ENCODE measurements at regions not wholly inside any gene's neighbourhood (a gene's known extent, or its start where the extent isn't known, plus 50 kb on each side); places are given as distances from the start of the nearest gene placed in this dataset.
"Not testable (repeated sequence)": the region's sequence is repeated elsewhere in the genome, so short reads cannot be mapped to it uniquely, and the experiment has no call there.

DNA sequence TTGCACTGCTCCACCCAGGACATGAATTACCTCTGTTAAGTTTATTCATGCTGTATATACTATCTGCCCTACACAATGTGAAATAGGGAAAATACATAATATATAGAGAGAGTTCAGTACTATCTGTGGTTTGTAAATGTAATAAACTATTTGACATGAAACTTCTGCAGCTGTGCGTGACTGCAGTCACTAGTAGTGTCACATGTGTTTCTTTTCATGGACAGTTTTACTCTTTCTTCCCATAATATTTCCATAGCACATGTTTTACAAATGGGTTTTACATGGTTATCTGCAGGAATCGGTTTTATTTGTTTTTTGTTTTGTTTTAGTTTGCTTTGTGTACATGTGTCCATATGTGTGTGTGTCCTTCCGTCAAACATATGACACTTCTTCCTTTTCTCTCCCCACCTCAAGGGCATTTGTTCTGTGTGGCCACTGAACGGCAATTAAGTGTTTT is 1644.1 kb upstream of the FLRT2 start:
- no peak for DNase-seq

DNA sequence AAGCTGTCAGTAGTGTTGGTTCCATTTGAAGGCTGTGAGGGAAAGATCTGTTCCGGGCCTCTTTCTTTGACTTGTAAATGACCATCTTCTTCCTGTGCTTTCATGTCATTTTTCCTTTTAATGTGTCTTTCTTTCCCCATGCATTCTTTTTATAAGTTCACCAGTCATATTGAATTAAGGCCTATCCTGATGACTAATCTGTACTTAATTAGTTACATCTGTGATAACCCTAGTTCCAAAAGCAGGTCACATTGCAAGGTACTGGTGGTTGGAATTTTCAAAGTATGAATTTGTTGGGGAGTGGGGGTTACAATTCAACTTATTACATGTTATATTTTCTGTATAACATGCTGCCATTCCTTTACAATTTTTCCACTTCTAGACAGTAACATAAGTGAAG is 1642.1 kb upstream of the FLRT2 start:
- DNase-seq, result no peak

DNA sequence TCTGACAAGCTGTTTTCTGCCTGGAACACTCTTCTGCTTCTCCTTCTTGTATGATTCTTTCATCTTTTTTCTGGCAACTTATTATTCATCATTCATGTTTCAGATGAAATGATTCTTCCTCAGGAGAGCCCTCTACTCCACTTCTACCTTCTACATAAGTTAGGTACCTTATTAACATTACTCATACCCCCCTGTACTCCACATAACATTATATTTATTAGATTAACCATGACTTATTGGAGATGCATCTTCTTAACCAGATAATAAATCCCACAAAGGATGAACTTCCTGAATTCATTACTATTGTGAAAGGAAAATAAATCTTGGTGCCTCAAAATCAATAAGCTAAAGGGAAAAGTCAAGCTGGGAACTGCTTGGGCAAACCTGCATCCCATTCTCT is 1636.5 kb upstream of the FLRT2 start:
- no peak for DNase-seq

DNA sequence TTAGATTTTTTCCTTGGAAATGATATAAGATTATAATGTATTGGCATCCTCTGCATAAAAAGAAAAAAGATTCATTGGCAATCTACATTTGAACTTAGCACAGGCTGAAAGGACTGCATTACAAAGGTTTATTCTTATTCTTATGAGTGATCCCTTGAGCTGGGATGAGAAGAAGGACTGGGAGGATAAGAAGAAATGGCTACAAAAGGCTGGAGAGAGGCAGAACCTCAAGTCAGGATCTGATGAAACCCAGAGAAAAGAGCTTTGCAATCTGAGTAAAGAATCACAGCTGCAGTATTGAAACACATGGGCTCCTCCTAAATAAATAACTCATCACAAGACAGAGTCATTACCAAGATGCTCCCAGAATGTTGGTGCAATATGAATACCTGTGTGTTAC is 1635.4 kb upstream of the FLRT2 start:
- no peak for DNase-seq

DNA sequence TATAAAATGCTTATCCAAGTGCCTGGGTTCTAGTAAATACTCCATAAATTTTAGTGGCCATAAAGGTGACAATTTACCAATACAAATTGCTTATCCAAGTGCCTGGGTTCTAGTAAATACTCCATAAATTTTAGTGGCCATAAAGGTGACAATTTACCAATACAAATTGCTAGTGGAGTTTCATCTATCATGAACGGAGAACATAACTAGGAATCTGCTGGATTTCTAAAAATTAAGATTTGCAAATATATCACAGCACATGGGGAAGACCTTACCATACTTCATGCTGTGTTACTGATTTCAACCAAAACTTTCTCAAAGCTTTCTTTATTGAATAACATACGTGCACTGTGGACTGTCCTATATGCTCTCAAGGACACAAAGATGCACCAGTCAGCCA is 1631.4 kb upstream of the FLRT2 start:
- not testable (repeated sequence) for DNase-seq

DNA sequence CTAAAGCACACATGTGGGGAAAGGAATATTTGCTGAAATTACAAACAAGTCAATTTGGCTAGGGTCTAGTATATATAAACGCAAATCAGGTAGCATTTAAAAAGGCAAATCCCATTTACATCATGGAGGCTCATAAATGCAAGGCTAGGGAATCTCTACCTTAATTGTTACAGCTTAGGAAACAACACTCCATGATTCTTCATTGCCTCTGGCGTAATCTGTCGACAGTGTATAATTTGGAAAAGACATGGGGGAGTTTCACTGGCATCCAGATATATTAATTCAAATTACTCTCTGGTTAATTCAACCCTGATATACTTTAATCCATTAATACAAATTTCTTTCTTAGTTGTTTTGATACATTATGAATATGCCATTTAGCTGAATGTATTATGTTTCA is 1630.2 kb upstream of the FLRT2 start:
- DNase-seq, result no peak

DNA sequence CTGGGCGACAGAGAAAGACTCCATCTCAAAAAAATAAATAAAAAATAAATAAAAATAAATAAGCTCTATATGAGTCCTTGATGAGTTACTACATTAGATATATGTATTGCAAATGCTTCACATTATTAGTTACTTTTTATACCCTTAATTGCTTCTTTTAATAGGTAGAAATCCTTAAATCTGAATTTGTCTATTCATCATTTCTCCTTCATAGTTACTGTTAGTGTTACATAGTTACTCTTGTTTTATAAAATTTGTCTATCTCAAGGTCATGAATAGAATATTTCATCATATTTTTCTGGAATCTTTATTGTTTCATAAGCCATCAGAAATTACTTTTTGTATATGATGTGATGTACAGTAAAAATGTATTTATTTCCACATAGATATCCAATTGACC is 1624.8 kb upstream of the FLRT2 start:
- no peak for DNase-seq

DNA sequence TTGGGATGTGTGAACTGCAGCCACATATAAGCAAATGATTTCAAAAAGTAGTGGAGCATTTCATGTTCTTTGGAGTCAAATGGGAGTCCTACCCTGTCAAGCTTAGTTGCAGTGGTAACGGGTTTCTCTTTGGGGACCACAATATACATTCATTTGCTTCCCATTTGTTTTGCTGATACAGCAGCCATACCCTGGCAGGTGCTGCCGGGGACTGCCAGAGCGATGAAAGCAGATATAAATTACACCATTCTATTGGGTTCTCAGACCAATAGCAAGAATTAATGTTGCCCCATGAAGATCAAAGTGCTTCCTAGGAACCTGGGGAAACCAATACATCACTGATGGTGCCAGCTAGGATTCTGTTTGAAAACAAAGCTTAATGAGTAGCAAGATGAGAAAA is 1621.5 kb upstream of the FLRT2 start:
- DNase-seq, result no peak

DNA sequence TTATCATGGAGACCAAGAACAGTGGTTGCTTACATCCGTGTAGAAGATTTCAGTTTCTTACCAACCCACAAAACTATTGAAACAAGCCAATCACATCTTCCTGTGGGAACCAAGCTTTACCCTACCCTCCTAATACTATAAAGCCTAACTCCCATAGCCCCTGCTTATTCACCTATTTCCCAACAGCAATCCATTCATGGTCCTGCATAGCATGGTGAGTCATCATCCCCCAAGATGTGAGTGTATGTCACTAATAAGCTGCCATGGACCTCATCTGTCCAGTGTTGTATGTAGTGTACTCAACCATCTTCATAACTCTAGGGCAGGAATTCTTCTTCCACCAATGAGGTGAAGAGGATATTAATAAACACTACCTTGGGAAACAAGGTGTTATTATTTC is 1620.4 kb upstream of the FLRT2 start:
- DNase-seq, result no peak

DNA sequence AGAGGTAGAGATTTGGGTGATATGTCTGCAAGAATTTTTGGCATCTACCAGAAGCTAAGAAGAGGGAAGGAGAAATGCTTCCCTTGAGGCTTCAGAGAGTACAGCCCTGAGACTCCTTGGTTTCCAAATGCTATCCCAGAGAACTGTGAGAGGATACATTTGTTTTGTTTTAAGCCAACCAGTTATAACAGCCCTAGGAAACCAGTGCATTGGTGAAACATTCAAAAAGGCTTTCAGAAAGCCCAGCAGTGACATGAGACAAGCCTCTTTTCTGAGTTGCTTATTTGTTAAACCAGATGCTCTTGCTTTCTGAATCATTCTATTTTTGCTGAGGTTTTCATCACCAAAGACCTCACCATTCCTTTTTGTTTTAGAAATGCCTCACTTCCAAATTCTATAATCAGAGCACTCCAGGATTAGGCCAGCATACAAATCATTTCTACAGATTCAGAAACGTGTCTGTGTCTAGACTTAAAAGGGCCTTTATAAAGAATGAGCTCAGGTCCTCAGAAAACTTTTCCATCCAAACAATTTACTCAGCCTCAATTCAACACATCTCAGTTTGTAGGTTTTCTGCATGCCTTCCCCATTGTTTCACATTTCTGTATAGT is 1617.8 kb upstream of the FLRT2 start:
- no peak for DNase-seq

DNA sequence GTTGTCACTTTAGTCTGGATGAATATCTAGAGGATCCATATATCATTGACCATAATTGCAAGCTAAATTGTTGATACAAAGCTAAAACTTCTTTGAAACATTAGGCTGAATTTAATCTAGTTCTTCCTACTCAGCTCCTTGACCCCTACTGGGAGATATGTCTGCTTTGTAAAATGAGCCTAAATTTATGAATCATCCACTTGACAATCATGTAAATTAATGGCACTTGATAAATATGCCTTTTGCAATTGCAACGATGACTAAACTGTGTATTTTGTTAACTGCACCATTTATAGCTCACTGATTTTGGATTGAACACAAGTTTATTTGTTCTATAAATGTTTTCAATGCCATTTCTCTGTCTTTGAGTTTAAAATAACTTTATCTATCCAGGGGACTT is 1616.5 kb upstream of the FLRT2 start:
- no peak for DNase-seq

DNA sequence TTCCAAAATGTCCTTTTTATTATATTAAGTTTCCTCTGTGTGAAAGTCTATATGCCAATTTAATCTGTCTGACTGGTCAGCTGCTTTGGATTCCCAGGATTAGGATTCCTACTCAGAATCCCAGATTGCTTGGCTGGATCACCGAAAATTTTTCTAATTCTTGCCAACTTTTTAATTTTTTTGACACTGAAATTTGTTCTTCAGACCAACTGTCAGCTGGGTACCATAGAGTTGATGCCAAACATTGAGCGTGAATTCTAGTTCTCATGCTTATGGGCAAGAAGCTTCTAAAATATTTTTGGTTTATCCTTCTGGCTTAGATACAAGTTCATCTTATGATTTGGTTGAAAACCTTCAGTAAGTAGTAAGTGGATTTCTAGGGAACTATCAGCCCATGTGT is 1611.4 kb upstream of the FLRT2 start:
- no peak for DNase-seq

DNA sequence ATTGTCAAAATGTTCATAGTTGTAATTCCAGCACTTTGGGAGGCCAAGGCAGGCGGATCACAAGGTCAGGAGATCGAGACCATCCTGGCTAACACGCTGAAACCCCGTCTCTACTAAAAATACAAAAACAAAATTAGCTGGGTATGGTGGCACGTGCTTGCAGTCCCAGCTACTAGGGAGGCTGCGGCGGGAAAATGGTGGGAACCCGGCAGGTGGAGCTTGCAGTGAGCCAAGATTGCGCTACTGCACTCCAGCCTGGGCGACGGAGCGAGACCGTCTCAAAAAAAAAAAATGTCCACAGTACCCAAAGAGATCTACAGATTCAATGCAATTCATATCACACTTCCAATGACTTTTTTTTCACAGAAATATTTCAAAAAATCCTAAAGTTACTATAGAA is 1610.3 kb upstream of the FLRT2 start:
- not testable (repeated sequence) for DNase-seq

DNA sequence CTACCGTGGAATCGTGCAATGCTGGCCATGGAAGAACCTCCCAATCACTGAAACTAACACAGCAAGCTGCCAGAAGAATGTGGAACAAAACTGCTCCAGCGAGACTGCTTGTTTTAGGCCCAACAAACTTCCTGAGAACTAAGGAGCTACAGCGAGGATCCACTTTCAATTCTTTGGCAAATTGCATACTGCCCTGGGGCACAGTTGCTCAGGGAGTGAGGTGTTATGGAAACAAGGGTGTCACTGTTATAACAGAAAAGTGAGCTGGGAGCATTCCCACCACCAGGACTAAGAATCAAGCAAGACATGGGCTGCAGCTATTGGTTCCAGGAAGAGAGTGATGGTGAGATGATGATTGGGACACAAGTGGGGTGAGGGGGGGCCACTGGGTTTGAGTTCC is 1606.1 kb upstream of the FLRT2 start:
- DNase-seq, result no peak

DNA sequence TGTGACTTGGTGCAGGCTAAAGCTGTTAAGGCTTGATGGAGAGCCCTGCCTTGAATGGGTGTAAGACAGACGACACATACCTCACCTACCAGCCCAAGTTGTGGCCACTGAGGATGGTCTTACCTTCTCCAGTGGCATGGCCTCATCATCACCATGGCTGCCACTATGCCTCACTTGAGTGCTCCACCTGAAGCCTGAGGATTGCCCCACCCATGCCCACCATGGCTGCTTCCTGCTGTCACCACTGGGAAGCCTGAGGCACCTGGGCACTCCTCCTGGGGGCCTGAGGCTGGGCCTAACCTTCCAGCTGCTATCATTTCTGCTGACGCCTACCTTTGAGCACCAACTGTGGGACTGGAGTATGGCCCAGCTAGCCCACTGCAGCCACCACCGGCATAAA is 1605.7 kb upstream of the FLRT2 start:
- DNase-seq, result no peak

DNA sequence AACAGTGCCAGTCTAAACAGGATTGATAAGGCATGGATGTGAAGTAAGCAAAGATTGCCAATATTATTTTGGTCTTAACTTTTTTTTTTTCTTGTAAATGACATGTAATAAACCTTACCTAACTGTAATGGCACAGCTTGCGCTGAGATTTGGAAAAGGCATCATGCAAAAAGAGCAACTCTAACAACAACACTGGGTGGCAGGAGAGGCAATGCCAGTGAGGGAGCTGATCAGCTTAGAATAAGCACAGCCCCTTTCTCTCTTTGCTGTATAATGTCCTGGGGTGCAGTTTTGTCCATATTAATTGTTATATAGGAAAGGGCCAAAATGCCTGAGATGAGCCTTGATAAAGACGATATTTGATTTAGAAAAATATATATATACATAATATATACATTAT is 1589.7 kb upstream of the FLRT2 start:
- DNase-seq, result peak in 1 of 2 experiments; percentile 3

DNA sequence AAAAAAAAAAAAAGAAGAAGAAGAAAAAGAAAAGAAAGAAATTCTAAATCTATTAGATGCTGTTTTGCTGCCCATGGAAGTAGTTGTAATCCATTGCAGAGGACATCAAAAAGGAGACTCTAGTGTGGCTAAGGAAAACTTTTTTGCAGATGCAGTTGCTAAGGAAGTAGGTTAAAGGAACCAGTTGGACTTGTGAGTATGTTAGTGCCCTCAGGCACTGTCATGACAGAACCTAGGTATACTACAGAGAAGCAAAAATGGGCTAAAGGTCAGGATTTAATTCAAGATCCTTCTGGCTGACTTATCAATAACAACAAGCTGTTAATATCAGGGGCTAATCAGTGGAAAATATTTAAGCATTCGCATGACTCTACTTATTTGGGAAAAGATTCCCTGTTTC is 1571.6 kb upstream of the FLRT2 start:
- DNase-seq, result no peak

DNA sequence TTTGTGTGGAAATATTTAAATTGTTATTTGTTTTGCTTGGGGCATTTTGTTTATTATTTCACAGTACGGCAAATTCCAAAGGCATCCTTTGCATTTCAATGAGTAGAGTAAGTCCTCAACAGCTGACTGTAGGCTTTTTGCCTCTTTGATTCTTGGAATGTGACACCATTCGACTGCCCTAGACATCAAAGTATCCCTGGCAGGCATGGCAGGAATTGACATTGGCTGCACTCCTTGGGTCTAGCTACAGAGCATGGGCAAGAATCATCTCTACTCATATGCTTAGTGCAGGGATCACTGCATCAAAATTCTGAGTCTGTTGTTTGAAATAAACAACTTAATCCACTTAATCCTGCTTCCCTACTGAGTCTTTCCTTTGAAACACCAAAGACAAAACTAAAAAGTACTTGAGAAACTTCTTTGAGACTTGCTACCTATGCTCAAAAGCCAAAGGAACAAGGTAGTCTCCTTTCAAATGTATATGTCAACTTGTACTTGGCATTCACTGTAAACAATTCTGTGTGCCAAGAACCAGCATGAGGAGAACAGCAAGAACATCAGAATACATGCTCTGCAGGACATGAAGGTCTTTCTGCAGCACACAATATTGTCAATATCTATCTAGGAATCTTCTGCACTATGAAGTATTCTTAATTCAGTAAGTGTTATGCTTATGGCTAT is 1569.0 kb upstream of the FLRT2 start:
- DNase-seq, result no peak

DNA sequence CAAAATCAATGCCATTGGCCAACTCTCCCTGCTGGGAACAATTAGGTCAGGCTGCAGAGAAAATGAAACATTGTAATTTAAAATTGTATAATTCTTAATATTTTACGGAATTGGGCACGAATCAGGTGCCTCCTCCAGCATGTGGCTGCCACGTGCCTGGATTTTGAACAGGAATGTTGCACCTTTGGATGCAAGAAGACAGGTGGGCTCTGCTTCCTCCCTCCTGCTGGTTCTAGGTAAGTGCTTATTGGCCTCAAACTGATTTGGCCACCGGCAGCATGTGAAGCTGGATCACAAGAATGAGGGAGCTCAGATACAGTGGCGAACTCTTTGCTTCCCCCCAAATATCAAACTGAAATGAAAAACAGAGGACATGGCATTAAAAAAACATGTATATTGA is 1559.9 kb upstream of the FLRT2 start:
- DNase-seq, result no peak

DNA sequence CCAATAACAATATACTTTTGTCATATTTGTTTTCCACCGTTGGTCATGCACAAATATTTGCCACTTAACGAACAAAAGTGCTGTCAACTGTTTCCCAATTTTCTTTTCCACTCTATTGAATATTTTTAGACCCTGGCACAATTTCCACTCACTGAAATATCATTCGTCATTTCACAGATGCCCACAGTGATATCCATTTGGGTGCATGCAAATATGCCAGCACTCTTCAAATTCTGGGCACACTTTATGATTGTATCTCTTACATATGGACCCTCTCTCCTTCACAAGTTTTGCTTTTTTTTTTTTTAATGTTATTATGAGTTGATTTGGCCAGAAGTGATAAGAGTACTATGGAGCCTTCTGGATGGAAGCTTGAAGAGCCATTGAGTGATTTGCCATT is 1557.3 kb upstream of the FLRT2 start:
- no peak for DNase-seq

DNA sequence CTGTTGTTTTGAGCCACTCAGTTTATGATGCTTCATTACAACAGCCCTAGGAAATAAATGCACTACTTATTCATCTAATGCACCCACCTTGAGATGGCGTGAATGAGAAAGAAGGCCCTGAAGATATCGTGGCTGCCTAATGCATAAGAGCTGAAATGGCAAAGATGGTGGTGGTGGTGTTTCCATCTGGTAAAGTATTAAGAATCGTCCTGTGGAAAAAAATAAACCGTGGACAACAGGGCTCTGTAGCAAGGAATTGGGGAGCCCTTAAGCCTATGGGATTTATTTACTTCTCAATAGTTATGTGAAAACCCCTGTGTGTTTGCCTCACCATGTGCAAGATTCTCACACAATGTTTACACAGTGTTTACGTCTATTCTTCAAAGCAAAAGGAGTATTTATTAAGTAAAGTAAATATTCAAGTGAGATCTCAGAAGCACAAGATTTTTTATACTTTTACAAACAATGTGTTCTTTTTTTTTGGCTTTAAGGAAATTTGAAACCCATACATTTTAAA is 1555.2 kb upstream of the FLRT2 start:
- no peak for DNase-seq

DNA sequence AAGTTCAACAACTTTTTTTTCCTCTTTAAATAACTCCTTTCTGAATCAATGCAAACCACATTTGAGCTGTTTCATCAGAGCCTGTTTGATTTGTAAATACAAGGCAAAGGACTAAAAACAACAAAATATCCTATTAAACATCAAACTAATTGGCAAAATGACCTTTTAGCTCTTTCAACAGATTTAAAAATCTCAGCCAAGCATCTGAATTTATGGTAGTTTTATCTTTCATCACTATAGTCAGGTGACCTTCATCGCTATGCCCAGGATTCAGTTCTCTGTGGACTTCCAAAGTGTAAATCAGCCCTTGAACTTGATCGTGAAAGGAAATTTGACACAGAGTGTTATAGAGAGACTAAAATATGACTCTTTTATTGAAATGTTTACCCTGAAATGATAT is 1554.5 kb upstream of the FLRT2 start:
- no peak for DNase-seq

DNA sequence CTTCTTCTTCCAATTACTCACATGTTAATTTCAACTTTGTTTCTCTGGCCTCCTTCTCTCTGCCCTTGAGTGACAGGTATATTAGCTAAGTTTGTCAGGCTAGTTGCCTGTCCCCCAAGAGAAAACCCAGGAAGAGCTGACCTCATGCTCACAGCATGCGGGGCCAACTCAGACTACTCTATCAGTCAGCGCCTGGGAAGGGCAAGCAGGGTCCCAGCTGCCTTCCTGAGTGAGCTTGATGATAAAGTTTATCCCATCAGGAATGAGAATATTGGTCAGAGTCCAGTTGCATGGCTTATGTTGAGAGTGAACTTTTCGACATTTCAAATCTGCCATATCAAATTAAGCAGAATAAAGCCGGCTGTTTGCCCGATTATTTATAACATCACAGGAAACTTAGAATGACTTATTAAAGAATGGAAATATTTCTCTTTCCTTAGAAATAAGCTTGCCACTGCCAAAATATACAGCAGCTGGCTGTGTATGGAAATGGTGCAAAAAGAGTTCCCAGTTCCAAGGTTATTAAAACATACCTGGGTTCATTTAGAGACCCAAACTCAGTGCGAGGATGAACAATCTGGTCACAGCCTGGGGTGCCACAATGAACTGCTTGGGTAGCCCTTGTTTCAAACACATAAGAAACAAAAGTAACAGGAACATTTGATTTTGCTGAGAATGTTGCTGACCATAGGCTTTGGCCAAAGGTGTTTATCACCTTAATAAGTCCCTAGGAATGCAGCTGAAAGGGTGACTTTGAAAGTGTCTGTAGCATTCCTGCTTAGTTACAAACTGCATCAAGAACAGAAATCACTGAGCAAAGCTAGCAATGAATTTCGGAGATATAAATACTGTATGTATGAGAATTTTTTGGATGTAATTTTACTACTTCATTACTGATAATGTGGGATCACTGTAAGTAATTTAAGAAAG is 1553.8 kb upstream of the FLRT2 start:
- no peak for DNase-seq

DNA sequence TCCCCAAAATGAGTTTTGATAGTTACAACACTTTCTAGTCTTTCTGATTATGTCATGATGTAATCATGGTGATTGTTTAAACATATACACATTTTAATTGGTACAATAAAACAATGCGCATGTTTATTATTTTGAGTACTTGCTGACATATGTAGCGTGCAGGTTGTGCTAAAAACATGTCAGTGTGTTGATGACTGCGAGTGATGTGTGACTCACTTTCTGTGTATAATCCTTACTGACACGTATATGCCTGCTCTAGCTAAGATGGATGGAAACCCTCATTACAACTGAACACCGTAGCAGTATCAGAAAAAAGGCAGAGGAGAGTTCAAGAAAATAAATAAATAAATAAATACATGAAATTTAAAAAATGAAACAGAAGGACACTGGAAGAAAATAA is 1552.4 kb upstream of the FLRT2 start:
- DNase-seq, result no peak

Measured in SHP77 (cell line).